DLD1 (cell line): ENCODE measurements at regions not wholly inside any gene's neighbourhood (a gene's known extent, or its start where the extent isn't known, plus 50 kb on each side); places are given as distances from the start of the nearest gene placed in this dataset.

ENCODE experiments used
- in situ Hi-C: cut with HindIII; loops from 2 replicates; pipeline ENCODE4 v1.10.0; 2017; ENCODE audit warnings: low sequenced_read_pairs

DNA sequence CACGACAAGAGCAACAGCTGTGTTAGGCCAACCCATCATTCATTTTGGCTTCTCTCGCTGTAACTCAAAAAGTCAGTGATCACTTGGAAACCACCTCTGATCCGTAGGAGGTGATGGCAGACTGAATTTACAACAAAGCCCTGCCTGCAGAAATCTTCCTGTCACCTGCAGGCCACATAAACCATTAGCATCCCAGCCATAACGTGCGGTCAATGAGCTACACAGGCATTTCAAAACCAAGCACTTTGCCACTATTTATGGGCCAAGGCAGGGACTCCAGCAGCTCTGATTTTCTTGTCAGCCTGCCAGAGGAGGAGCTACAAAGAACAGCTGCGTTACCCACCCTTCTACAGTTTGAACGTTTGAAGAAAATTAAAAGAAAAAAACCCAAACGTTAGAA lies 228.1 kb upstream of the PPARGC1A start:
- in situ Hi-C loops = no loop called here

DNA sequence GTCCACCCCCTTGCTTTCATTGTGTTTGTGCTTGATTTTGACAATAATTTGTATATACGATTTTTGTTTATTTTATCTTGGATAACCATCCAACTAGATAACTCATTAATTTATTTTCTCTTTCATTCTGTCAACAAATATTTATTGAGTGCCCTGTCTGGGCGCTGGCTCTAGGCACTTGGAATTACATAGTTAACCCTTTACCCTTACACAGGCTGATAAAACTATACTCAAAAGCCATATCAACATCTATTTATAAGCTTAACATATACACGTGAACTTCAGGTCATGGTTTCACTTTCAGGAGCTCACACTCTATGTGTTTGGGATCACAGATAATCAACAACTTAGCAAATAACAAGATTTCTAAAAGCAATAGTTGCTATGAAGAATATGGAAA lies 226.3 kb upstream of the PPARGC1A start:
- in situ Hi-C loops = no loop called here

DNA sequence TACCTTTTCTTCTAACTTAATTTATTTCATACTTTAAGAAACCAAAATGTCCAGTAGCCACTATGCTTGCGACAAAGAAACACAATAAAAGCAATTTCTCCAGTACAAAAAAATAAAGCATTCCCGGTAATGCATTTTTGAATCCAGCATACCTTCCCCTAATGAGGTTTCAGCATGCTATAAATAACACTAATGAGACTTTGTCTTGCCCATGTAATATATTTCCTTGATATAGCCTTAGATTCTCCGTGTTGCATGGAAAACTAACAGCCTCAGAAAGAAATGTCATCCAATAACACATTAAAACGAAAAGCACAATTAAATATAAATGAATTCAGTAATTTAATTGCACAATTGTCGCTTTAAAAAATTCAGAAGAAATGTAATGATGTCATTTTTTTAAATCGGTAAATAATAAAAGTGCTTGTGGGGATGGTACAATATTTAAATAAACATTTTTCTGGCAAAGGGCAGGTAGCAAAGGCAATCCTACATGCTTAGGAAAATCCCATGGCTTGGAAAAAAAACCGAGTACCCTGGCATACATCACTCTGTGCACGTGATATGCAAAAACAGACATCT lies 225.2 kb upstream of the PPARGC1A start:
- in situ Hi-C loops = no loop called here

GRCh38 chr4:24114444-24114843 lies 224.6 kb upstream of the PPARGC1A start:
- in situ Hi-C loops = no loop called here

- in situ Hi-C loops = no loop called here
Measured at GRCh38 chr4:24112466-24112865, 222.6 kb upstream of the PPARGC1A start.

GRCh38 chr4:24108567-24108966 lies 218.7 kb upstream of the PPARGC1A start:
- in situ Hi-C loops = no loop called here

DNA sequence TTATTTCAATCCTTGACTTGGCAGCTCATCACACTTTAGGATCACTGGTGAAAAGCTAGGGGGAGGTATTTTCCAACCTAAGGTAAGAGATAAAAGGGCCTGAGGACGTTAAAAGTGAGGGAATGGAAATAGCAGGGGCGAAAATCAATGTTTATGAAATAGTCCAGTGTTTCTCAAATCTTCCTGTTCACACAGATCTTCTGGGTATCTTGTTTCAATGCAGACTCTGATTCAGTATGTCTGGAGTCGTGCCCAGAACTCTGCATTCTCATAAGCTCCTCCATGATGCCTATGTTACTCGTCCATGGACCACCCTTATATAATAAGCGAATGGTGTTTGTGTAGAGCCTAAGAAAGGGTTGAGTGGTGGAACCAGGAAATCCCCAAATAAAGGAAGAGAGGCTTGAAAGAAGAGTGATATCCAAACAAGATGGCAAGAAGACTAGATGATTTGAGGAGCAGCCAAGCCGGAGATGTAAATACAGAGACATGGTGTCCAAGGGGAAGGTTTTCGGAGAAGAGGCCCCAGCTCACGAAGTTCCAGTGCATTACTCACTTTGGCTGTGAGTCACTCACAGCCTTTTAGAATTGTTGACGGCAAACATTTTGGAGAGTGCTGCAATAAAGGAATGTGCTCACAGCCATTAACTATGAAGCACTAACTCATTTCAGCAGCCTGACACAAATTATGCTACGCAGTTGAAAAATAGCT lies 215.6 kb upstream of the PPARGC1A start:
- in situ Hi-C loops = no loop called here

DNA sequence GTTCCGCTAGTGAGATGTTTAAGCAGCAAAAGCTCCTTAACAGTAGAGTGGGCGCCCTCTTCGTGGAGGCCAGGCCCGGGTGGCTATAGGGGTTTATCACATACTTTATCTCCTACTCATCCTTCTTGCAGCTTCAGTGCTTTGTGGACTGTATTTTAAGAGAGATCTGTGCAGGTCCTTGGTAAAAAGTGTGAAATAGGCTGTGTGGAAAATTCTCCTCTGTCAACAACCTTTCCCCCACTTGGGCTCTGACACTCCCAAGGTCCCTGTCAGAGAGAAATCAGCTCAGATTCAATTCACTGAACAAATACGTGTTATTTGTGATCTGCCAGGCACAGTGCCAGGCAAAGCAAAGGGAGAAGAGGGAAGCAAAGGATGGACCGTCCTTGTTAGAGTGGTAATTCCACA lies 214.3 kb upstream of the PPARGC1A start:
- in situ Hi-C loops = no loop called here

- in situ Hi-C loops = no loop called here
Measured at GRCh38 chr4:24103434-24104157, 213.7 kb upstream of the PPARGC1A start.

- in situ Hi-C loops = no loop called here
Measured at GRCh38 chr4:24102621-24103020, 212.8 kb upstream of the PPARGC1A start.

DNA sequence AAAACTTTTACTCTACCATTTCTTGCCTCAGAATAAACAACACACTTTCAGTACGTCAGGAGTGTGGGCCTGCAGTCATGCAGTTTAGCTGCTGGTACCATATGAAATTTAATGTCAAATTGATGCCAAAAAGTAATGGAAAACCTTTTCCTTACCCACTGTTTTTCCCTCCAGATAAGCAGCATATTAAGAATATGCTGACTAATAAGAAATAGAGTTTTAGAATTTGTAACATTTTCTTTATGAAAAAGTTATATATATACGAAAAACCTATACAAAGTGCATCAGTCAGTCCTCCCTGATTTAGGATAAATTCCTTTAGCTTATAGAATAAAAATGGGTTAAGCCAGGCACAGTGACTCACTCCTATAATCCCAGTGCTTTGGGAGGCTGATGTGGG lies 206.8 kb upstream of the PPARGC1A start:
- in situ Hi-C loops = no loop called here

GRCh38 chr4:24094726-24095125 lies 204.9 kb upstream of the PPARGC1A start:
- in situ Hi-C loops = no loop called here

GRCh38 chr4:24093446-24093845 lies 203.6 kb upstream of the PPARGC1A start:
- in situ Hi-C loops = no loop called here

- in situ Hi-C loops = no loop called here
Measured at GRCh38 chr4:24091639-24092233, 201.9 kb upstream of the PPARGC1A start.

GRCh38 chr4:24089851-24090534 lies 200.1 kb upstream of the PPARGC1A start:
- in situ Hi-C loops = no loop called here

DNA sequence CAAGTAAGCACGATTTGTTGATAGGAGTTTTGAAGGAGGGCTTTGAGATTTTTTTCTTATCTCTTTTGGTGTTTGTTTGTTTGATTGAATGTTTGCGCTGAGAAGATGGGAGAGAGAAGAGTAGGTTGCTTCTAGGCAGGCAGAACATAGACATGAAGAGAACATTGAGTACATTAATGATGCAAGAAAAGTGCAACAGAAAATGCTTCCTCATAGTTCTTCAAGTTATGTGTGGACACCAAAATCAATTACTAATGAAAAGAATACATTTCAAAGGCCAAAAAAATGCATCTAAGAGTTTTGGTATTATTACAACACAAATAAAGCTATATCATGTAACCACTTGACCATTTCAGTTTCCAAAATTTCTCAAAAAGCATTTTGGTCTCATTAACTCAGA lies 191.0 kb upstream of the PPARGC1A start:
- in situ Hi-C loops = no loop called here

DNA sequence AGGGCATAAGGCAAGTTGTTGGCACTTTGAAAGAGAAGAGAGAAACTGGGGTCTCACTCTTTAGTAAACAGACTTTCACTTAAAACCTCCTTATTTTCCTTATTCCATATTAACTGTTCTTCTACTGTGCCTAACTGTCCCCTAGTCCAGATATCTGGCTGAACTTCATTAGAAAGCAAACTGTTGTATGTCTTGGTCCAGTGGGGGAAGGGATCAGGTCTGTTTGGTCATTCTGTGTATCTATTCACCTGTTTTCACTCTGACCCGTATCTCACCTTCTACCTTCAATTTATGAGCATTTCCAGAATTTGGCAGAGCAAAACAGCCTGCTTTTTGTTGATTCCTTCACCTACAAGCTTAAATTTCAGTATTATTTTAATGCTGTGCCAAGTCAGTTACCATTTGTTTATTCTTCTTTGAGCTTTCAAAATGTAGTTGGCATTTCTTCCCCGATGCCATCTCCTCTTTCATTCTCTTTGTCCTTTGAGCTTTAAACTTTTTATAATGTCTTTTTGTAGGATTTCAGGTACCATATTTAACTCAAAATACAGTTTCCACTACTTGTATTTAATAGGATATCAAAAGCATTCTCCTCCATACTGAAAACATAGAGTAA lies 188.6 kb upstream of the PPARGC1A start:
- in situ Hi-C loops = no loop called here

DNA sequence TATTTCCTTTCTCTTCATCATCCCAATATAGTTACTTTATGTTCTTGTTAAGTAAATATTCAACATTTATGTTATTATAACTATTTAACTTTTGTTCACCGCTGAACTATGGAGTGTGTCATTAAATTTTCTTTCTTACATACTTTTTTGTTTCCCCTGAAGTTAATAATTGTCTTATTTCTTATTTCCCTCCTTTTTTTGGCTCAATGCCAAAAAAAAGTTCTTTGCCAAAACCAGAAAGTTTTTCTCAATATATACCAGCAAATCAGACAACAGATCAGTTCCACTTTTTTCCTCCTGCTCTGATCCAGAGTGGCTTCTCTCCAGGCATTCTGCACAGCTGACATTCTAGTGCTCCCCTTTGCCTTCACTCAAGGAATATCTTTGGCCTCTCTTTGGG lies 187.0 kb upstream of the PPARGC1A start:
- in situ Hi-C loops = no loop called here

GRCh38 chr4:24073948-24074347 lies 184.1 kb upstream of the PPARGC1A start:
- in situ Hi-C loops = no loop called here

DNA sequence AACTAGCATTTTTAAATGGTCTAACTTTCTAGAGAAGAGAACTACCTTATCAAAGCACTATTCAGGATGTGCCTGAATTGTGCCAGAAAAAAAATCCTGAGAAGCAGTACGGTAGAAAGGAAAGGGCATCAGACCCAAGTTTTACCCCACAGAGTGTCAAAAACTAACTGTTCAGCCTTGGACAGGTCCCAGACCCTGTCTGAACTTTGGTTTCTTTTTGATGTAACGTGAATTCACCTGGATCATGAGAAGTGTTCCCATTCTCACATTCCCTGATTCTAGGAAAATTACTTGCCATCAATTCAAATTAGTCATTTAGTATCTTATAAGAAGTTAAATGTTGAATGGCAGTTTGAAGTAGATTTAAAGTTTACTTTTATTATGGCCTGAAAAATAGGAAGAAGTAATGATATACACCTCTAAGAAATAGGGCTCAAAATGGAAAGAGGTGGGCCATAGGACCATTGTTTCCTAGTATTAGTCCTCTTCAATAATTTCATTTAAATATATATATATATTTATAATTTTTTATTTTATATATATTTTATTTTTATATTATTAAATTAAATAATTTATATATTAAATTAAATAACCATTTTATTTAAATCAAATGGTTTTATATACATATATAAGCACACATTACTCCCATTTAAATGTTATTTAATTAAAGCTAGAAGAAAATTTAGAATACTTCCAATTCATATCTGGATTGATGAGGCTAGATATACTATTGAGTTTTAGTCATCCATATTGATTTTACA lies 181.9 kb upstream of the PPARGC1A start:
- in situ Hi-C loops = no loop called here
